Stomach (tissue), 8 donors: ENCODE measurements at regions not wholly inside any gene's neighbourhood (a gene's known extent, or its start where the extent isn't known, plus 50 kb on each side); places are given as distances from the start of the nearest gene placed in this dataset.
A peak's percentile ranks its signal among the peaks of the same experiment; 100 is the strongest.

ENCODE experiments used
- DNase-seq, 2 donors: peaks; one replicate each; pipeline versions ENCODE4 v3.0.0 to v3.0.0-alpha.2; 2013 to 2019
- H3K27ac ChIP-seq, 5 donors: fragments of 200-600 bp in 4 of 5; sonication (generic) in 4 of 5; one replicate each; pipeline ENCODE4 v1.5.1; 2013 to 2019; ENCODE audit warnings: mild to moderate bottlenecking in 1 of 5, moderate library complexity in 1 of 5
- H3K27me3 ChIP-seq, 3 donors: fragments of 200-600 bp; sonication (generic); one replicate each; pipeline ENCODE4 v1.5.1; 2017 to 2019; ENCODE audit warnings: mixed run types in 1 of 3
- H3K36me3 ChIP-seq, 4 donors: fragments of 200-600 bp; sonication (generic); 1 replicate in 3 of 4; 2 replicates in 1 of 4; pipeline ENCODE4 v1.5.1; 2016 to 2019
- H3K4me1 ChIP-seq, 4 donors: fragments of 200-600 bp; sonication (generic); one replicate each; pipeline ENCODE4 v1.5.1; 2016 to 2019
- H3K4me3 ChIP-seq, 4 donors: fragments of 200-600 bp; sonication (generic) in 3 of 4; one replicate each; pipeline ENCODE4 v1.5.1; 2016 to 2019; ENCODE audit warnings: mild to moderate bottlenecking in 1 of 4
- H3K9me3 ChIP-seq, 4 donors: fragments of 200-600 bp; sonication (generic); one replicate each; pipeline ENCODE4 v1.5.1; 2016 to 2019
- CTCF ChIP-seq, 7 experiments: fragments of 450-650 bp in 4 of 7; fragments of 200-600 bp in 3 of 7; sonication (generic) in 3 of 7; IDR thresholded peaks; one replicate each; pipeline ENCODE4 v1.5.1; 2016 to 2019; ENCODE audit warnings: antibody characterized with exemption in 7 of 7, control low read depth in 2 of 7, mild to moderate bottlenecking in 1 of 7
- EP300 ChIP-seq: sonication (generic); formaldehyde crosslinking; IDR thresholded peaks from one replicate; pipeline ENCODE4 v1.6.1; 2017; ENCODE audit warnings: antibody characterized with exemption
- POLR2A ChIP-seq, 4 donors: fragments of 450-650 bp; IDR thresholded peaks; one replicate each; pipeline ENCODE4 v1.6.1; 2016; ENCODE audit warnings: antibody characterized with exemption in 4 of 4, control low read depth in 2 of 4, mild to moderate bottlenecking in 1 of 4, moderate library complexity in 1 of 4
- POLR2AphosphoS5 ChIP-seq, 3 donors: sonication (generic); formaldehyde crosslinking; IDR thresholded peaks; one replicate each; pipeline ENCODE4 v1.6.1; 2016; ENCODE audit warnings: antibody characterized with exemption in 3 of 3
- WGBS, 5 donors: extraction: QIAGEN DNeasy Blood & Tissue Kit in 3 of 5; methylation state at CpG; one replicate each; pipeline versions ENCODE4 v1.1.5 to v1.1.7; 2013 to 2018; 5-methylcytosine and 5-hydroxymethylcytosine counted together
- intact Hi-C: fragments of 100-400 bp; cut with DNase I; formaldehyde crosslinking; loops from one replicate; pipeline ENCODE4 v1.15.1; 2023; ENCODE audit warnings: low total_unique reads
- donor health status: healthy with polysubstance abuse.
- donor health status: Bipolar disorder and iron deficiency.
- donor health status: healthy.

- Histone ChIP-seq H3K27me3 (peaks cover 0 to 5% (median 0%) of the 10 kb centered on the region in 3 donors), H3K27ac (no peak overlapping the region), H3K36me3 (no peaks in the 10 kb centered on the region), H3K4me3 (no peak overlapping the region), H3K4me1 (no peaks in the 10 kb centered on the region), H3K9me3 (no peaks in the 10 kb centered on the region)
- no peak for DNase-seq
- no peak for TF ChIP-seq POLR2AphosphoS5 (IDR thresholded peaks at IDR 0.05)
- TF ChIP-seq CTCF (IDR thresholded peaks at IDR 0.05): no peak
- TF ChIP-seq EP300: no peak
- no peak for TF ChIP-seq POLR2A (IDR thresholded peaks at IDR 0.05)
- WGBS, 5 donors: 85 to 93% (median 92%) methylated on average over 4 of the region's 4 CpGs
- intact Hi-C loops: no loop called here
These were observed 55.3 kb upstream of the NRBF2 start for GRCh38 chr10:63077800-63078199.

- peaks cover 0 to 30% (median 0%) of the 10 kb centered on the region in 3 donors for H3K27me3 ChIP-seq
- 74 to 87% (median 84%) methylated on average over 11 of the region's 11 CpGs for WGBS, 5 donors
- TF ChIP-seq POLR2AphosphoS5 (IDR thresholded peaks at IDR 0.05): no peak
- no peak for TF ChIP-seq POLR2A (IDR thresholded peaks at IDR 0.05)
- TF ChIP-seq CTCF (IDR thresholded peaks at IDR 0.05): no peak
- no peak for TF ChIP-seq EP300
- H3K36me3 ChIP-seq: no peaks in the 10 kb centered on the region
- H3K4me3 ChIP-seq: no peak overlapping the region
- no peak for DNase-seq
- no peak overlapping the region for H3K27ac ChIP-seq
- intact Hi-C loops: no loop called here
- H3K9me3 ChIP-seq: no peaks in the 10 kb centered on the region
- H3K4me1 ChIP-seq: no peaks in the 10 kb centered on the region
These were observed 60.2 kb upstream of the NRBF2 start for GRCh38 chr10:63072951-63073350.

- WGBS, 5 donors: 44 to 72% (median 60%) methylated on average over 11 of the region's 11 CpGs
- peak in 1 of 2 donors; percentile 33 for DNase-seq
- H3K27ac ChIP-seq: no peak overlapping the region
- H3K27me3 ChIP-seq: peaks cover 0 to 35% (median 0%) of the 10 kb centered on the region in 3 donors
- H3K36me3 ChIP-seq: no peaks in the 10 kb centered on the region
- intact Hi-C loops: no loop called here
- TF ChIP-seq POLR2A (IDR thresholded peaks at IDR 0.05) (no peak), EP300 (no peak), CTCF (IDR thresholded peaks at IDR 0.05) (no peak), POLR2AphosphoS5 (IDR thresholded peaks at IDR 0.05) (no peak)
- H3K4me3 ChIP-seq: no peak overlapping the region
- no peaks in the 10 kb centered on the region for H3K9me3 ChIP-seq
- no peaks in the 10 kb centered on the region for H3K4me1 ChIP-seq
These were observed 62.0 kb upstream of the NRBF2 start for GRCh38 chr10:63071145-63071544.

GRCh38 chr10:63069318-63069717 lies 63.8 kb upstream of the NRBF2 start:
- 46 to 67% (median 51%) methylated on average over 1 of the region's 1 CpG for WGBS, 5 donors
- intact Hi-C loops: no loop called here
- no peaks in the 10 kb centered on the region for H3K4me1 ChIP-seq
- H3K9me3 ChIP-seq: no peaks in the 10 kb centered on the region
- H3K27me3 ChIP-seq: peaks cover 0 to 35% (median 0%) of the 10 kb centered on the region in 3 donors
- H3K4me3 ChIP-seq: no peak overlapping the region
- H3K36me3 ChIP-seq: no peaks in the 10 kb centered on the region
- no peak overlapping the region for H3K27ac ChIP-seq
- TF ChIP-seq CTCF (IDR thresholded peaks at IDR 0.05) (no peak), EP300 (no peak), POLR2AphosphoS5 (IDR thresholded peaks at IDR 0.05) (no peak), POLR2A (IDR thresholded peaks at IDR 0.05) (no peak)
- no peak for DNase-seq
